Bronchial epithelial cell (primary cell): ENCODE measurements at regions not wholly inside any gene's neighbourhood (a gene's known extent, or its start where the extent isn't known, plus 50 kb on each side); places are given as distances from the start of the nearest gene placed in this dataset.
A peak's percentile ranks its signal among the peaks of the same experiment; 100 is the strongest.

Experiments
- DNase-seq: peaks from one replicate; pipeline ENCODE4 v3.0.0-alpha.2; 2010; ENCODE audit warnings: low read depth
- FAIRE-seq: peaks from 2 replicates; lab custom pipeline; 2011; peaks lifted over from hg19 to GRCh38; lab: Jason Lieb, UNC
- H3K27me3 ChIP-seq: 2 replicates; pipeline ENCODE4 v1.5.1; 2011; ENCODE audit warnings: low read length; ENCODE audit not compliant: control insufficient read depth, insufficient read depth
- H3K36me3 ChIP-seq: 2 replicates; pipeline ENCODE4 v1.5.1; 2011; ENCODE audit warnings: low read length; ENCODE audit not compliant: control insufficient read depth, insufficient read depth
- H3K4me3 ChIP-seq: 2 replicates; pipeline ENCODE4 v1.5.1; 2011; ENCODE audit warnings: mild to moderate bottlenecking, low read depth, low read length, control low read depth
- TF ChIP-seq, protein P1 (sequence below): IDR thresholded peaks from 2 replicates; pipeline ENCODE4 v1.5.1; 2011; ENCODE audit warnings: mild to moderate bottlenecking, moderate library complexity, low read length, control low read depth, inconsistent platforms; ENCODE audit not compliant: insufficient read depth, severe bottlenecking

DNA sequence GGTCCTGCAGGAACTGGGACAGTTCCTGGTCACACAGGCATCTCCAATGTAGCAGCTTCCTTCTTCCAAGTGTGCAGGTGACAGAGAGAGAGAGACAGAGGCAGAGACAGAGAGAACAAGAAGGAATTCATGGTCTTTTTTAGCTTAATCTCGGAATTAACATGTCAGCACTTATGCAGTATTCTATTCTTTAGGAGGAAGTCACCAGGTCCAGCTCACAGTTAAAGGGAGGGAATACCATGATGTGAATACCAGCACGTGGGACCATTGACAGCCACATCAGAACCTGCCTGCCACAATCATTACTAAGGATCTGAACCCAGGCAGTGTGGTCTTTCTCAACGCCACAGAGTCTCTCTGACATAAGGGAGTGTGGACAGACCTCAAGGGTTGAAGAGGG lies 341.6 kb downstream of the MN1 start:
- Histone ChIP-seq H3K4me3 (no peak overlapping the region), H3K36me3 (no peaks in the 10 kb centered on the region), H3K27me3 (no peaks in the 10 kb centered on the region)
- TF ChIP-seq, protein P1, sequence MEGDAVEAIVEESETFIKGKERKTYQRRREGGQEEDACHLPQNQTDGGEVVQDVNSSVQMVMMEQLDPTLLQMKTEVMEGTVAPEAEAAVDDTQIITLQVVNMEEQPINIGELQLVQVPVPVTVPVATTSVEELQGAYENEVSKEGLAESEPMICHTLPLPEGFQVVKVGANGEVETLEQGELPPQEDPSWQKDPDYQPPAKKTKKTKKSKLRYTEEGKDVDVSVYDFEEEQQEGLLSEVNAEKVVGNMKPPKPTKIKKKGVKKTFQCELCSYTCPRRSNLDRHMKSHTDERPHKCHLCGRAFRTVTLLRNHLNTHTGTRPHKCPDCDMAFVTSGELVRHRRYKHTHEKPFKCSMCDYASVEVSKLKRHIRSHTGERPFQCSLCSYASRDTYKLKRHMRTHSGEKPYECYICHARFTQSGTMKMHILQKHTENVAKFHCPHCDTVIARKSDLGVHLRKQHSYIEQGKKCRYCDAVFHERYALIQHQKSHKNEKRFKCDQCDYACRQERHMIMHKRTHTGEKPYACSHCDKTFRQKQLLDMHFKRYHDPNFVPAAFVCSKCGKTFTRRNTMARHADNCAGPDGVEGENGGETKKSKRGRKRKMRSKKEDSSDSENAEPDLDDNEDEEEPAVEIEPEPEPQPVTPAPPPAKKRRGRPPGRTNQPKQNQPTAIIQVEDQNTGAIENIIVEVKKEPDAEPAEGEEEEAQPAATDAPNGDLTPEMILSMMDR = no peak
- FAIRE-seq = peak; percentile 7
- DNase-seq = no peak

DNA sequence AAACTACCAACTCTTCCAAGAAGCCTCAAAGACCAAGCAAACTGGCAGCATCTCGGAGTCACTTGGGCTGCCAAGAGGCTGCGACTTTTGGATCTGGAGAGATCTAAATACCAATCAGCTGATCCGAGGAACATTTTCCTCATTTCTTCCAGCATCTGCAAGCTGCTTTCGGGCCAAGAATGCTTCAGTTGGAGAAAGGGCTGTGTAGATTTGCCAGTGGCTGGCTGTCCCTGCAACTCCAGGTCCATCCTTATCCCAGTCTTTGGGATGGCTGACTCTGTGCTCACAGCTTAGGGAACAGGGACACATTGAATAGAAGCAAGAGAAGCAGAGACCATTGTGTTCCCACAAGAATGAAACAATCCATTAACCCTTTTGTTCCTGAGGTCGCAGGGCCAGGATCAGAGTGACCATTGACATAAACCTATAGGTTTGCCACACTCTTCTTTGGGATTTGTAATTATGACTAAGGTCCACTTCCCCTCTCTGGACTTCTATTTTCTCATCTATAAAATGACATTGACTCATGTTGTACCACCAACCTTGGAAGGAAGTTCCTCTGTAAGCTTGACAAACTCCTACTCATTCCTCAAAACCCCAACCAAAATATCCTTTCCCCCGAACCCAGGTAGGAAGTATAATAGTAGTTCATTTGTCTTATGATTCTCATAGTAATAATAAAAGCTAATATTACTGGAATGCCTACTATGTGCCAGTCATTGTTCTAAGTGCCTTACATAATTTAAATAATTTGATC lies 340.8 kb downstream of the MN1 start:
- H3K4me3 ChIP-seq = no peak overlapping the region
- TF ChIP-seq, protein P1 = no peak
- no peaks in the 10 kb centered on the region for H3K27me3 ChIP-seq
- DNase-seq (no peak), FAIRE-seq (no peak)
- no peaks in the 10 kb centered on the region for H3K36me3 ChIP-seq

DNA sequence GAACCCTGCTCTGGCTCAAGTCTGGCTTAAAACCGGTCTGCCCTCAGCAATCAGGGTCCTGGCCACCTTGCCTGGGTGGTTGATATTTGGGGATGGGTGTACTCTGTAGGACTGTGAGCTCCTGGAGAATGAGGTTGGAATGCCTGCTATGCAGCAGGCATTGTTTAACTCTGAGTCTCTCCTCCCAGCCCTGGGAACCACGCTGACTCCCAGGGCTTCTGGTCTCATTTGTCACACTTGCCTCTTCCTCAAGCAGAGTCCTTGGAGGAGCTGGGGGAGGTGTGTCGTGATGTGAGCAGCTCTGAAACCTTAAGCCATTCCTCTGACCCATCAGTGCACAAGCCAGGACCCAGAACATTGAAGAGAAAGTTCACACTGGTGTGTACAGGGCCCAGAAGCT lies 340.1 kb downstream of the MN1 start:
- FAIRE-seq = no peak
- peak; percentile 73 for DNase-seq

DNA sequence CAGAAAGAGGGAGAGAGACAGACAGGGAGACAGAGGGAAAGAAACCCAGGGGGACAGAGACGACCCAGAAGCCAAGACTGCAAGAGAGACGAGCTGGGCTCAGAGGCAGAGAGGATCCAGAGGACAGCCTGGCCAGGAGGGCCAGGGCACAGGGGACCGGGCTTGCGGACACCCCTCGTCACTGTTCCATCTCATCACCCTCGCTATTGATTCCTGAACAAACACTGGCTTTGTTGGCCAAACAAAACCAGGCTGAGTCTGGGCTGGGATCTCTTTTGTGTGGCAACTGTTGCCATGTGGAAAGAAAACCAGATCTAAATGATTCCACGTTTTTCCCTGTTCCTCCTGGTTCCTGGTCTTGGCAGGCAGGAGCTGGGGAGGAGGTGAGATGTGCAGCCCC lies 339.4 kb downstream of the MN1 start:
- no peaks in the 10 kb centered on the region for H3K27me3 ChIP-seq
- H3K4me3 ChIP-seq = no peak overlapping the region
- TF ChIP-seq, protein P1 = no peak
- no peak for DNase-seq
- H3K36me3 ChIP-seq = no peaks in the 10 kb centered on the region
- FAIRE-seq = no peak

More for the DNA sequence above, 340.1 kb downstream of the MN1 start:
- Histone ChIP-seq H3K36me3 (no peaks in the 10 kb centered on the region), H3K4me3 (no peak overlapping the region), H3K27me3 (no peaks in the 10 kb centered on the region)
- TF ChIP-seq, protein P1 = no peak

DNA sequence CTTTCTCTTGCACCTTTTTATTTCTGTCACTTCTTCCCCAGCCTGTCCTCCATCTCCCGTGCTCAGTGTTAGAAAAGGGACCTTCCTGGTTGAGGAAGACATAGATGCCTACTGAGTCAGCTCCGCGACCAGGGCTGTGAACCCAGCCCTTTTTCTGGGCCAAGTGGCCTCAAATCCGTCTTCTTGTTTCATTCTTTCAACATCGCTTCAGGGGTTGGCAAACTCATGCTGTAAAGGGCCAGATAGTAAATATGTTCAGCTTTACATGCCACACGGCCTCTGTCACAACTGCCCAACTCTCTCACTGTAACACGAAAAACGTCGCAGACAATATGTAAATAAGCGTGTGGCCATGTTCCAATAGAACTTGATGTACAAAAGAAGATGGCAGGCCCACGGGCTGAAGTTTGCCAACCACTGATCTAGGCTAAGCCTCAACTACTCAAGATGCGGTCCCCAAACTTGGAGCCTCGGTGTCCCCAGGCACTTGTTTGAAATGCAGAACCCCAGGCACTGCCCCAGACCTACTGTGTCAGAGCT lies 338.4 kb downstream of the MN1 start:
- peak; percentile 32 for FAIRE-seq

More for the DNA sequence above, 338.4 kb downstream of the MN1 start:
- Histone ChIP-seq H3K36me3 (no peaks in the 10 kb centered on the region), H3K4me3 (no peak overlapping the region), H3K27me3 (no peaks in the 10 kb centered on the region)
- no peak for DNase-seq
- TF ChIP-seq, protein P1 = no peak
